ENCODE measurements at regions not wholly inside any gene's neighbourhood (a gene's known extent, or its start where the extent isn't known, plus 50 kb on each side); places are given as distances from the start of the nearest gene placed in this dataset.

- no peaks in the 10 kb centered on the region for H3K4me1 Mint-ChIP-seq (ENCODE audit: low read depth)
- H3K27me3 Mint-ChIP-seq (ENCODE audit: low read depth), result no peaks in the 10 kb centered on the region
- no peak overlapping the region for H3K4me3 Mint-ChIP-seq (ENCODE audit: unreplicated experiment)
- no peak for DNase-seq (ENCODE audit: low spot score)
- H3K27ac Mint-ChIP-seq (ENCODE audit: unreplicated experiment), result no peak overlapping the region
- H3K9me3 Mint-ChIP-seq (ENCODE audit: low read depth), result peaks cover 36% of the 10 kb centered on the region
- no peak for TF ChIP-seq CTCF (IDR thresholded peaks at IDR 0.05)
- no peaks in the 10 kb centered on the region for H3K36me3 Mint-ChIP-seq (ENCODE audit: low read depth)
Observed at GRCh38 chr16:35631261-35631945, 2172.0 kb downstream of the TP53TG3F start.

DNA sequence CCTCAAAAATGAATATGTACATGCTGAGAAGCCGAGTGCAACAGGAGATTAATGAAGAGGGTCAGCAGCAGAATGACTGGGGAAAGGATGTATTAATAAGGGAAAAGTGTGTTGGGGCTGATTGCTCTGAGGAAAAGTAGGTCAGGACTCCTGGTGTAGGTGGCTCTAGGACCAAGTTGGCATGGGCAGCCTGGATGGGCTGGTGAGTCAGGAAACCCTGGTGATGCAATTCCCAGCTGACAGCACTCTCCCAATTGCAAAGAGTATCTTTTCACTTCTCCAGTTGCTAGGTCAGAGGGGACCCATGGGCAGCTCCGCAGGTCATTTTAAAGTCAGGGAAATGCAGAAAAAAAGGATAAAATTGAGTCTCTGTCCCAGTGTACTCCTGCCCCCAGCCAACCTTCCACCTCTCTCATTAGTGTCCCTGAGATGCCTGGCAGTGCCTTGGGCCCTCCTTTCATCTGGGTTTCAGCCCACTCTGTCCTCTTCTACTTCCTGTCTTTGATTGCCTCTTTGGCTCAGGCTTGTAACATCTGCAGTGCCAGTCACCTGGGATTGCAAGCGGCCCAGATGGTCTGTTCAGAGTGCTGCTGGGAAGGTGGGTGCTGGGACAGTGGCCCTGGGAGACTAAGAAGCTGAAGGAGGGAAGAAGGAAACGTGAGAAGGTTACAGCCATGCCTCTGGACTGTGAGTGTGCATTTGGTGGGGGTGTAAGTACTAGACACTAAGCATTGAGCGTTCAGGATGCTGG is 2177.2 kb downstream of the TP53TG3F start:
- H3K4me1 Mint-ChIP-seq (ENCODE audit: low read depth), result no peaks in the 10 kb centered on the region
- no peak overlapping the region for H3K4me3 Mint-ChIP-seq (ENCODE audit: unreplicated experiment)
- peaks cover 48% of the 10 kb centered on the region for H3K9me3 Mint-ChIP-seq (ENCODE audit: low read depth)
- TF ChIP-seq CTCF (IDR thresholded peaks at IDR 0.05), result no peak
- no peak for DNase-seq (ENCODE audit: low spot score)
- H3K27ac Mint-ChIP-seq (ENCODE audit: unreplicated experiment), result no peak overlapping the region
- H3K27me3 Mint-ChIP-seq (ENCODE audit: low read depth), result no peaks in the 10 kb centered on the region
- H3K36me3 Mint-ChIP-seq (ENCODE audit: low read depth), result no peaks in the 10 kb centered on the region

- no peak for TF ChIP-seq CTCF (IDR thresholded peaks at IDR 0.05)
- Mint-ChIP-seq H3K9me3 (ENCODE audit: low read depth) (peaks cover 53% of the 10 kb centered on the region), H3K4me1 (ENCODE audit: low read depth) (no peaks in the 10 kb centered on the region)
Observed at GRCh38 chr16:35637683-35638082, 2178.3 kb downstream of the TP53TG3F start.

DNA sequence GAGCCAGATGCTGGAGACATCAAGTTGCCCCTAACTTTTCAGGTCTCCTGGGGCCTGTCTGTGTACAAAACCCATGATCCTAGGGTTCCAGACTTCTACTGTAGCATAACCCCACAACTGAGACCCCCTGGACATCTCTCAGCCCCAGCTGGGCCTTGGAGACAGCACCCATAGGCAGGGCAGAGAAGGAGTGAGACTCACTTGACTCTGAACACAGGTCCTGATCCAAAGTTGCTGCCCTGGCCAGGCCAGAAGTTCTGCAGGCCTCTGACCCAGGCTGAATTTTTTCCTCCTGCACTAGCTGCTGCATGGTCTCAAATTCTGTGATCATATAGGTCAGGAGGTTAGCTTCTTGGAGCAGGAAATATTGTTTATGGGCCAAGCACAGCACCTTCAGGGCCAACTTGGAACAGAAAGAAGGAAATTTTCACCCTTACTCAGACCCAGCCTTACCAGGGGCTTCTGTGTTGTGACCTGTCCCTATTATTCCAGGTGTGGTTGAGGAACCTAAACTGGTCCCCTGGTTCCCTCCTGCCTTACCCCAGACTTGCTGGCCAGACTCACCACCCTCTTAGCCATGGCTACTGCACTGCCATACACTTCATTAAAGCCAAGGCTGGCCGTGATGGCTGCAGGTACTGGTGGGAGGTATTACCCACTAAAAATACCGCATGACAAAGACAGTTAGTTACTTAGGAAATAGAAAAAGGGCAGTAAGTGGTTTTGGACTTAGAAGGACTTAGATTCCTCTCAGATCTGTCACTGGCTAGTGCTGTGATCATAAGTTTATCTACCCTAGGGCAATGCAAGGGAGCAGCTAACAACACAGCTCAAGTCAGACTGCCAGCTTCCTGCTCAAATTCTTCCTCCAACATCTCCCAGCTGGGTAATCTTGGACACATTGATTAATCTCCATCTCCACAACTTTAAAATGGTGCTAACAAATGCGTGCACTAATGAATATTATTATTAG is 2180.1 kb downstream of the TP53TG3F start:
- Mint-ChIP-seq H3K9me3 (ENCODE audit: low read depth) (peaks cover 53% of the 10 kb centered on the region), H3K27me3 (ENCODE audit: low read depth) (no peaks in the 10 kb centered on the region), H3K36me3 (ENCODE audit: low read depth) (peaks cover 1% of the 10 kb centered on the region), H3K4me3 (ENCODE audit: unreplicated experiment) (no peak overlapping the region), H3K4me1 (ENCODE audit: low read depth) (no peaks in the 10 kb centered on the region), H3K27ac (ENCODE audit: unreplicated experiment) (no peak overlapping the region)
- DNase-seq (ENCODE audit: low spot score), result no peak
- TF ChIP-seq CTCF (IDR thresholded peaks at IDR 0.05), result no peak

More at GRCh38 chr16:35637683-35638082, 2178.3 kb downstream of the TP53TG3F start:
- no peaks in the 10 kb centered on the region for H3K27me3 Mint-ChIP-seq (ENCODE audit: low read depth)
- no peaks in the 10 kb centered on the region for H3K36me3 Mint-ChIP-seq (ENCODE audit: low read depth)
- no peak overlapping the region for H3K4me3 Mint-ChIP-seq (ENCODE audit: unreplicated experiment)
- DNase-seq (ENCODE audit: low spot score), result no peak
- no peak overlapping the region for H3K27ac Mint-ChIP-seq (ENCODE audit: unreplicated experiment)

GRCh38 chr16:35642322-35642835 is 2183.0 kb downstream of the TP53TG3F start:
- Mint-ChIP-seq H3K9me3 (ENCODE audit: low read depth) (peaks cover 53% of the 10 kb centered on the region), H3K27ac (ENCODE audit: unreplicated experiment) (no peak overlapping the region), H3K36me3 (ENCODE audit: low read depth) (peaks cover 1% of the 10 kb centered on the region), H3K4me3 (ENCODE audit: unreplicated experiment) (no peak overlapping the region), H3K4me1 (ENCODE audit: low read depth) (no peaks in the 10 kb centered on the region), H3K27me3 (ENCODE audit: low read depth) (no peaks in the 10 kb centered on the region)
- TF ChIP-seq CTCF (IDR thresholded peaks at IDR 0.05), result no peak
- DNase-seq (ENCODE audit: low spot score), result no peak

Measured in chondrocyte (in vitro differentiated cells).